SH-SY5Y (cell line): ENCODE measurements at regions not wholly inside any gene's neighbourhood (a gene's known extent, or its start where the extent isn't known, plus 50 kb on each side); places are given as distances from the start of the nearest gene placed in this dataset.

Source experiments
- GATA2 ChIP-seq: IDR thresholded peaks from 2 replicates; pipeline ENCODE4 v1.6.1; 2011; ENCODE audit warnings: mild to moderate bottlenecking, low read depth, low read length
- GATA3 ChIP-seq: IDR thresholded peaks from 2 replicates; pipeline ENCODE4 v1.6.1; 2011; ENCODE audit warnings: low read depth, mild to moderate bottlenecking, low read length, moderate library complexity

DNA sequence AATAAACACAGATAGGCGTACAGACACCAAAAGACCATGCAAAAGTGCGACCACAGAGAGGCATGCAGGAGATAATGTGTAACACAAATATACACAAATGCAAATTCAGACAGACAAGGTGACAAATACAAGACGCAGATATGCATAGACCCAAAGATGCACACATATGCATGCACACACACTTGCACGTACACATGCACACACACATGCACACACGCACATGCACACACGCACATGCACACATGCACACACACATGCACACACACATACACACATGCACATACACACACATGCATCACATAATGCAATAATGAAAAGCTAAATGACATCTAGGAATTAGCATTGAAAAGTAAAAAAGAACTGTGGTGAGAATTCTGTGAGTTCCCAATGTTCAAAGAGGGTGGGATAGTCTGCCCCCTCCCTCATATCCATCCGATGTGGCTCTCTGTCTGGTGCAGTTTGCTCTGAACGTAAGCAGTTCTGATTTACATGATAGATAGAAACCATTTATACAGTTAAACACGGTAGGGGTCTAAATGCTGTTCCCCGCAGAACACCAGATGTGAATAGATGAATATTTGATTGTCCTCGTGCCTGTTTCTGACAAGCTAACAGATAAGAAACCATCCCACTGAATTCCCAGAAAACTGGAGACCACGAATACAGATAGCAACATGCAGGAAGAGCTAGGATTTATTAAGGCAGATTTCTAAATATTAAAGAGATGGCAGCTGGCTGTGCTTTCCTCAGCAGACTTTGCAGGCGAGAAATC, 186.1 kb downstream of the TMEM114 start:
- TF ChIP-seq GATA3 (peak; percentile 73), GATA2 (peak; percentile 88)

- no peak for TF ChIP-seq GATA2
- no peak for TF ChIP-seq GATA3
Measured at GRCh38 chr16:8402981-8403843, 187.1 kb downstream of the TMEM114 start.

GRCh38 chr16:8398548-8398947, 191.8 kb downstream of the TMEM114 start:
- TF ChIP-seq GATA2 (no peak), GATA3 (no peak)

DNA sequence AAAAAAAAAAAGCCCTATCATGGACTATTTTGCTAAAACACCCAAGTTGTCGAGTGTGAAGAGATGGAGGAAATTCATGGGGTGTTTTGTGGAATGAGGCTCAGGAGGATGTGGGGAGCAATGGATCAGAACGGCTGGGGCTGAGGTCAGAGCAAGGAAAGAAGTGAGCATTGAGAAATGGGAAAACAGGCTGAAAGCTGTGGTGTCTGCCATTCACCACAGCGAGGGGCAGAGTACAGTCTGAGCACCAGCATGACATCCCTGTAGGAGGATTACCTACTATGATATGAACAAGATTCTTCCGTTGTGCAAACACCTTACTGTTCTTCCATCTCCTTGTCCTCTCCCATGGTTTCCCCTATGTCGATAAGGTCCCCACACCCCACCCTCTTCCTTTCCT, 193.1 kb downstream of the TMEM114 start:
- no peak for TF ChIP-seq GATA2
- no peak for TF ChIP-seq GATA3

DNA sequence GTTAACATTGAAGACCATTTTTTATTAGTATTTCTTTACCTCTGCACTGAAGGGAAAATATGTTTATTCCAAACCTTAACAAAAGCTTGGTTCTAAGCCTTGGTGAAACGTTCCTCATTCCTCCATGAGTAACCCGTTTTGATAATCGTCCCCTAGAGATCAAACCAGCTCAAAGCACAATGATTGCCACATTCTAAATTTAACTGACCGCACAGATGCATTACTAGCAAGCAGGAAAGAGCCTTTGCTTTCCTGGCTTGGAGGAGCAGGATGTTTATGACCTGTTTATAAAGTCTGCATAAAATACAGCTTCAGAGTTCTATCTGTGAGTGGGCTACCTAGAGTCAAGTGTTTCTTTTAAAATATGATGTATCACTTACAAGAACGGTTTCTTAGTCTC, 193.8 kb downstream of the TMEM114 start:
- no peak for TF ChIP-seq GATA3
- TF ChIP-seq GATA2: no peak

- TF ChIP-seq GATA3: no peak
- TF ChIP-seq GATA2: no peak
Measured at GRCh38 chr16:8391257-8391656, 199.1 kb downstream of the TMEM114 start.

- no peak for TF ChIP-seq GATA3
- no peak for TF ChIP-seq GATA2
Measured at GRCh38 chr16:8388684-8389083, 201.6 kb downstream of the TMEM114 start.

GRCh38 chr16:8381814-8382213, 208.5 kb downstream of the TMEM114 start:
- TF ChIP-seq GATA3 (no peak), GATA2 (no peak)

DNA sequence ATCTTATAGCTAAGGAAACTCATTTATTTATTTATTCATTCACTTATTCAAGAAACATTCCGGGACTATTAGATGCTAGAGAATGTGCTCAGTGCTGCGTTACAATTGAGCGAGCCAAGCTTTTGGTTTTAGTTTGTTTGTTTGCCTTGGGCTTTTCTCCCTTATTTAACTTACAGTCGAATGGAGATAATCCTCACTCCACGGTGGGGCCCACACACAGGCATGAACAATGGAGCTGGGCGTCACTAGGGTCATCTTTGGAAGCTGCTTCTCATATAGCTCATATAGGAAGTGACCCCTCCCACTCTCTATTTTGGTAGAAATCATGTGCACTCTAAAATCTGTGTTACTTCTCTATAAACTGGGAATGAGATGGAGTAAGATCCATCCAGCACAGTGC, 210.0 kb downstream of the TMEM114 start:
- no peak for TF ChIP-seq GATA2
- no peak for TF ChIP-seq GATA3

DNA sequence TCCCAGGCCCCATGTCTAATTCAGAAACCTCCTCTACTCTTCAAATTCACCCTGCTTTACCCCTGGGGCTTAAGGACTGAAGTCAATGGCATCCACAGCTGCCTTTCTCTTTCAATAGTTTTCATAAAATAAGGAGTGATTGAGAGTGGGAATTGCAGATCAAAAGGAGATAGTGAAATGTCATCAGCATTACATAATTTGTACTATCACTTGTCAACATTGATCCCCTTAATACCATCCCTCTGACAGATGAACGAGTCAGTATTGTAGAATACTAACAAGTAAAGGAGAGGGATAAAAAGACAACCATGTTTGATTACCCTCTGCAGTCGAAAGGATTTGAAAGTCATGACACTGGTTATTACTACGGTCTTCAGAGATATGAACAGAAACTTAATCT, 212.4 kb downstream of the TMEM114 start:
- TF ChIP-seq GATA3 (no peak), GATA2 (no peak)

DNA sequence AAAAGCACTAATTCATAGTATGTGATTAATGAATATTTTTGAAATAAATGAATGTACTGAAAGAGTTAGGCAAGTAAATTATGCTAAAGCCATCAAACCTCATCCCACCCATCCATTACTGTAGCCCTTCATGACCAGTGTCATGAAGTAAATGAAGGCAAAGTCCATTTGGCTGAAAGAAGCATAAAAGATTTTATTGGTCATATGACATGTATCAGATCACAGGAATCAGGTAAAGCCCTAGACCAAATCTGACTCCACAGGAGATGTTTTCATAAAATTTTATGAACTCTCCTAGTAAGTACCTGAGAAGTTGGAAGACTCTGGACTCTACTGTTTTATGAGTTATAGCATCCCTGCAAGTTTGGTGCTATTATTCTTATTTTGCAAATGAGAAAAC, 213.5 kb downstream of the TMEM114 start:
- TF ChIP-seq GATA3 (no peak), GATA2 (no peak)

DNA sequence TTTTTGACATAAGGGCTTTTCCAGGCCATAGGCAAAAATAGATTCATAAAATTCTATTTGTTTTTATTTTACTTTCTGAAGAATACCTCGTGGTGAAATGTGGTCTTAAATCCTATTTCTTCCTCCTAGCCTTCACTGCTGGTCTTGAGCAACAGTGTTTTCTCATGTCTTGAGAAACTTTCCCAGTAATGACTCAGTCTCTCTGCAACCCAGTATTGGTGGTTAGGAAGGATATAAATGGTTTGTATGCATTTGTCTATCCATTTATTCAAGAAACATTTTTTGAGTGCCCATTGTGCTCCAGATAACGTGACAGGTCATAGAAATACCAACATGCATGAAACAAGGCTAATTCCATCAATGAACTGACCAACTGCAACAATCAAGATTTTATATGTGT, 213.9 kb downstream of the TMEM114 start:
- no peak for TF ChIP-seq GATA2

GRCh38 chr16:8375232-8375587, 215.1 kb downstream of the TMEM114 start:
- TF ChIP-seq GATA3 (no peak), GATA2 (no peak)

DNA sequence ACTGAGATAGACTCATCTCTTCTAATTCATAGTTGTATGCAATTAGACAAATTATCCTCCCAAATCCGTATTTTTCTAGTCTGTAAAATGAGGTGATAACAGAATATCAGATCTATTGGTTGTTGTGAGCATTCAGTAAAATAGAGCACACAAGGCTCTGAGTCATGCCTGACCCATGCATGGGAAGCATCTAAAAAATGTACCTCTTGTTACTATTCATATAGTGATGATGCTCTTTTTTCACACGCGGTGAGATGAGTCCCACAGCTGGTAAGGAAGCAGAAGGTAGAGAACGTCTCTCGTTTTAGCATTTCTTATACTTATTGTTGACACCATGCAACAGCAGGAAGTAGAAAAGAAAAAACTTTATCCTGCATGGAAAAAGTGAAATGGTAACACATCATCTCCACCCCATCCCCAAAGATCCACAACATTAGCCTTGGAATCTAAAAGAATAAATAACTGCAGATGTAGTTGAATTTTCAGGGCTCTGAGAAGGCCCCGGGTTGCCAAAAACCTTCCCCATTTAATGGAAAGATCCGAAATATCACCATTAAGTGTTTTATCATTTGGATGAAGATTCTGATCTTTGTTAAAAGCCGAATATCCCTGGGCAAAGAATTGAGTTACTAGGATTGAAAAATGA, 215.6 kb downstream of the TMEM114 start:
- no peak for TF ChIP-seq GATA3
- TF ChIP-seq GATA2: no peak
